GM18873 (cell line): ENCODE measurements at regions not wholly inside any gene's neighbourhood (a gene's known extent, or its start where the extent isn't known, plus 50 kb on each side); places are given as distances from the start of the nearest gene placed in this dataset.
"Not testable (repeated sequence)": the region's sequence is repeated elsewhere in the genome, so short reads cannot be mapped to it uniquely, and the experiment has no call there.

Source experiments
- ATAC-seq: cut with Tn5 transposase; IDR thresholded peaks from one replicate; pipeline ENCODE4 v1.9.1; 2021; ENCODE audit warnings: mild to moderate bottlenecking, moderate library complexity, moderate number of reproducible peaks; ENCODE audit not compliant: unreplicated experiment, low FRiP score

DNA sequence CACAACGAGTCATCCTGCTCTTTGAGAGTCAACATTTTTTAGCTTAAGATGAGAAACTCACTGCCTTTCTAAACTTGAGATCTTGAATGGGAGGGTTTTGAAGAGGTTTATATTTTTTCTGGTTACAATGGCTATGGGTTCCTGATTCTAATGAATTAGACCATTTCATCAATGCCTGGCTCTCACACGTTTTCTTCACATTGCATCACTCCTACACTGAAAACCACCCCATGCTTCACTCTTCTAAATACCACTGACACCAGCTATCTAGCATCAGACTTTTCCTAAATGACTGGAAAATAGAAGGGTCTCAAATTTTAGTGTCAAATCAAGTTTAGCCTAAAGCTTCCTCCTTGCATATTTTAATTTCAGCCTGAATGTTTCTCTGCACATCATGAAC is 606.1 kb upstream of the USP24 start:
- no peak for ATAC-seq

DNA sequence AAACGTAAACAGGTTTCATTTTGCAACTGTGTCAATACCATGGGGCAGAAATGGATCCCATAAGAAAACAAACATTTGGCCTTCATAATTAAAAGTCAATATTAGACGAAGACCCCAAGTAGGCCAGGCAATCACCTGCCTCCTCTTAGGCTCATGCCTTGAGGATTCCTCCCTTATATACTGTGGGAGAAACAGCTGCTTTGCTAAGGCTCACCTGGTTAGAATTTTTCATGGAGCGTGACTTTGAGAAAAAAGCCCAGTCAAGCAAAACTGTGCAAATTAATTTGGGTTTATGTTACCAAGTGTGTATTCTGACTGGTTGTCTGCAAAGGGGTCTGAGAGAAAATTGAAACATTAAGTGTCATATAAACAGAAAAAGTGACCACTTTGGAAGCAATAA is 605.3 kb upstream of the USP24 start:
- ATAC-seq = no peak

GRCh38 chr1:55819011-55819410 is 603.8 kb upstream of the USP24 start:
- no peak for ATAC-seq

- ATAC-seq = no peak
These were observed 601.6 kb upstream of the USP24 start for GRCh38 chr1:55816456-55817426.

DNA sequence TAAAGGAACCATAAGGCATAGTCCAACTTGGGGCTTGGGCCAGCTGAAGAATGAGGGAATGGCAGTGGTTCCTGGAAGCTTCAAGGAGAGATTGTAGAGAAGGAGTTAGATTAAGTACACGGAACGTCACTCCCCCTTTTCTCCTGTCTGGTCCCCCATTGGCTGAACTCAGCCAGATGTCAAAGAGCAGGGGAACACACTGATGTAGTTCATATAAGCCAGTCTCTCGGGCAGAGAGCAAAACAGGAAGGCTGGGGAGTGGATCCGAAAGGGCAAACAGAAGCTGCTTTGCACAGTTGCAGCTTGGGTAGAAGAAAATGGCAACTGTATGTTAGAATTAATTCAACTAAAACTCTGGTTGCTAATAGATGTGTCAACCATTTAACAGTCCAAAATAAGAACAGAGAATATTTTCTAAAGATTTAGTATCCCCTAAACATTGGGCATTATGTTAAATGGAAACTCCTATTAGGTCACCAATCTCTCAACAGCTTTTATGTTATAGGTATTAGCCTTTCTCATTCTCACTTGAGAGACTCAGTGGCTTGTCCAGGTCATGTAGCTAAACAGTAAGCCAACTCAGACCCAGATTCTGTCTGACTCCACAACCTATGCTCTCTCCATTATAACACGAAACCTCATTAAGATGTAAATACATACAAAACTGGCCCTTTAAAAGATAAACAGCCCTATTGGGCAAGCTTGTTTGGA is 600.7 kb upstream of the USP24 start:
- ATAC-seq = no peak

DNA sequence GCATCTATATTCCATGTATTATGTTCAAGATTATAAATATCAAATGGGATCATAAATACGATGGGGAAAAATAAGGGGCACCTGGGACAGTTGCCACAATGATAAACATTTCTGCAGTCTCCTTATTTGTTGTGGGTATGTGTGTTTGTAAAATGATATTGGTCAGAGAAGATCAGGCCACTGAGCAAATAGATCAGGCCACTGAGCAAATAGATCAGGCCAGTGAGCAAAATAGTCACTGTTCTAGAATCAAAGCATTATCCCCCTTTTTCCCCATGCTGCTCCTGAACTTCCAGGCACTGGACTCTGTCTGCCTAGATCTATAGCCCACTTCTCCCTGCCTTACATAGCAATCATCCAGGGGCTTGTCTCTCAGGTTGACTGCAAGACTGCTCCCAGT is 599.8 kb upstream of the USP24 start:
- ATAC-seq = no peak

DNA sequence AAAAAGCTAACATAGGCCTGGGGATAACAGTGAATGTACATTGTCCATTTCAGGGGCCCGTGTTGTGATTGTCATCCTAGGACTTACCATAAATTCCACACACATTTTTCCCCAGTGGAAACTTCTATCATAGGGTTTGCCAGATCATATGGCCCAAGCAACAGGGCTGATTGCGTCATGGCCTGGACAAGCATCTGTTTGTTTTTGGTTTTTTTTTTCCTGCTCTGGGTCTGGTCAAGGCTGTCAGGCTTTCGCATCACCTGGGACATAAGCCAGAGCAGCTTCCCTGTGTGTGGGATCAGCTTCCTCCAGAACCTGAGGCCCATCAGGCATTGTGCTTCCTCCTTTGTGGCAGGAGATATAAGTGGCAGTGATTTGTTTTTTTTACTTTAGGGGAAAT is 598.5 kb upstream of the USP24 start:
- ATAC-seq = no peak

- no peak for ATAC-seq
These were observed 597.1 kb upstream of the USP24 start for GRCh38 chr1:55812281-55812680.

GRCh38 chr1:55808263-55808662 is 593.1 kb upstream of the USP24 start:
- no peak for ATAC-seq

DNA sequence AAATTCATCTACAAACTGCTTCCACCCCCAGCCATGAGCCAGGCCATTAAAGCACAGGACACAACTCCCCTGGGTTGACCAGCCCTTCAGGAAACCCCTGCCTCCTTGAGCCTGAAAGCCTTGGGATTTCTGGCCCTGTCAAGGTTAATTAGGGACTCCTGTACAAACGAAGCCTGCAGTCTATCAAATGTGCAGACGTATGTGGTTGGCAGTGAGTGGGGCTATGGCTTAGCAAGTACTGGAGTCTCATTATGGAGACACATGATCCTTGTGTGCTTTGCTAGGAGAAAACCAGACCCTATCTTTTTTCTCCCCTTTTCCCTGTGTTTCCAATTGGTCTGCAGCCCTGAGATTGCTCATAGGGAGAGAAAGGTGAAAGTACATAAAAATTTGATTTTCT is 588.3 kb upstream of the USP24 start:
- ATAC-seq = no peak

GRCh38 chr1:55801481-55801880 is 586.3 kb upstream of the USP24 start:
- no peak for ATAC-seq

DNA sequence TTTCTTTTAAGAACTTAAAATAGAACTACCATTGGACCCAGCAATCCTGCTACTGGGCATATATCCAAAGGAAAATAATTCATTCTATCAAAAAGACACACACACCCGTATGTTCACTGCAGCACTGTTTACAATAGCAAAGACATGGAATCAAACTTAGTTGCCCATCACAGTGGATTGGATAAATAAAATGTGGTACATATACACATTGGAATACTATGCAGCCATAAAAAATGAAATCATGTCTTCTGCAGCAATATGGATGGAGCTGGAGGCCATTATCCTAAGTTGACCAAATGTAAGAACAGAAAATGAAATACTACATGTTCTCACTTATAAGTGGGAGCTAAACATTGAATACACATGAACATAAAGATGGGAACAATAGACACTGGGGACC is 585.3 kb upstream of the USP24 start:
- no peak for ATAC-seq

DNA sequence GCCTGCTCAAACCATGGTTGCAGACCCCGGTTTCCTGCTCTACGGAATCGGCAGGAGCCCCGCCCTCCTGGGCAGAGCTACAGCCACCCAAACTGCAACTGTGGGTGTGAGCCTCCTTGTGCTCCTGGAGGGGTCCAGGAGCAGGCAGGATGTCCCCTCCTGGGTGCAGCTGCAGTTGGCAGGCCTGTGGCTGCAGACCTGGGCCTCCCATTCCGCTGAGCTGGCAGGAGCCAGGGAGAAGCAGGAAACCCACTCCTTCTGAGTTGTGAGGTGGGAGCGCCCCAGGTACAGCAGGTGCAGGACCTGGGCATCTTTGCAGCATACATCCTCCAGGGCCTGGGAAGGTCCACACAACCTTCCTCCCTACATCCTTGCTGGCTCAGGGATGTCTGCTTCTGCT is 578.7 kb upstream of the USP24 start:
- no peak for ATAC-seq

DNA sequence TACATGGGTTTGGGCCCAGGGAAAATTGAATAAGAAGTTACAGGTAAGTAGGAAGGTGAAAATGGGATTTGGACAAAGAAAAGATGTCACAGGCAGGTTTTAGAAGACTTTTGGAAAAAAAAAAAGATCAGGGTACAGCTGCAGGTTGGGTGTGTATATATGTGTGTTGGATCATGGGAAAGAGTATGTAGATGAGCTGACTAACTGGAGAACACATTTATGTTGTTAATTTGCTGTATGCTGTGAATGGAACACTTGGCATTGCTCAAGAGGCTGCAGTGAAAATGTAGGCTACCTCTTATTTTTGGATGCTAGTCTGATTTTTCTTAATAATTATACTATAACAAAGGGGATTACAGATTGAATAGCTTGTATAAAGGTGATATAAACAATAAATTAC is 577.7 kb upstream of the USP24 start:
- no peak for ATAC-seq

DNA sequence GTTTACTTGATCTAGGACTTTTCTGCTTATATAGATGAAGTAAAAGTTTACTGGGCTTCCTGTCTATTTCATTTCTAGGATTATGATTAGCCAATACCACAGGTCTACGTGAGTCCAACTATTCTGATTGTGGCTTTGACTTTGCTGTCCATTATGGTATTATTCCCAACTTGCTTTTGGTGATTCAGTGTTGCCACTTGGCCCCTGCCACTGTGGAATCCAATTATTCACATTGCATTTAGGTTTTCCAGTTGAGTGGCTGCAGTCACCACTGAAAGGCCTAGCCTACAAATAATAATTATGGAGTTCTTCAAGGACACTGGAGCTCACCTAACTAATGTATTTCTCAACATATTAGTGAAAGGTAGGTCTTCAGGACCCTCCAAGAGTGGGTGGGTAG is 574.3 kb upstream of the USP24 start:
- no peak for ATAC-seq

DNA sequence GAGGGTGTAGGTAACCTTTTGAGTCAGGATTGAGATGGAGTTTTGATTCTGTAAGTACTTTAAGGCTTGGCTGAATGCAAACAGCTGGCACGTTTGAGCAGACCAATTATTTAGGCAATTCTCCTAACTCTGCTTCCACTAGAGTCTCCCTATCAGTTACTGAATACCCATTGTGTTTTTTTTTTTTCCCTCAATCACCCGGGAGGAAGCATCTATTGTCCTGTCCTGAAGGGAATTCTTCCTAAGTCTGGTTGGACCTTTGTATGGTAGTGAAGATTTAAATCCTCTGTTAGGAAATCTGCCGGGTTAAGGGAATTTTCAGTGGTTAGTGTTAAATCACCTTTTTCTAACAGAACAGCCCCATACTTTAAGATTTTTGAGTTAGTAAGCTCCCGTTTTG is 571.2 kb upstream of the USP24 start:
- ATAC-seq = no peak

DNA sequence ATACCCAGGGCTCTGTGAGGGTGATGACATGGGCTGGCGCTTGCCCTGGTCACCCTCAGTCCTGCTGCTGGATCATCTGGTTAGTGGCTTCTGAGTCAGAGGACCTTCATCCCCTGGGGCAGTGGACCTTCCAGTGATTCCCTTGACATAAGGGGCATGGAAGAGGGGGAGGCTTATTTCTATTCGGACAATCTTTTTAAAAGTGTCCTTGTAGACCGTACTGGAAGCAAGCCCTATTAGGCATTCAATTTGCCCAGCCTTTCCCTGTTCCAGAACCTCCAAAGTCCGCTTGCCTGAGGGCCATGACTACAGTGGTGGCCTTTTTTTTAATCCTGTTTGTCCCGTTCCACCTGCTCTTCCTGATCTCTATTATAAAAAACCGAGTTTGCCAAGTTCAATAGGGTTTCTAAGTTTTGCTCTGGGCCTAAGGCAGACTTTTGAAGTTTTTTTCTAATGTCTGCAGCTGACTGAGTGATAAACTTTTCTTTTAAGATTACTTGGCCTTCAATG is 569.8 kb upstream of the USP24 start:
- ATAC-seq = not testable (repeated sequence)

DNA sequence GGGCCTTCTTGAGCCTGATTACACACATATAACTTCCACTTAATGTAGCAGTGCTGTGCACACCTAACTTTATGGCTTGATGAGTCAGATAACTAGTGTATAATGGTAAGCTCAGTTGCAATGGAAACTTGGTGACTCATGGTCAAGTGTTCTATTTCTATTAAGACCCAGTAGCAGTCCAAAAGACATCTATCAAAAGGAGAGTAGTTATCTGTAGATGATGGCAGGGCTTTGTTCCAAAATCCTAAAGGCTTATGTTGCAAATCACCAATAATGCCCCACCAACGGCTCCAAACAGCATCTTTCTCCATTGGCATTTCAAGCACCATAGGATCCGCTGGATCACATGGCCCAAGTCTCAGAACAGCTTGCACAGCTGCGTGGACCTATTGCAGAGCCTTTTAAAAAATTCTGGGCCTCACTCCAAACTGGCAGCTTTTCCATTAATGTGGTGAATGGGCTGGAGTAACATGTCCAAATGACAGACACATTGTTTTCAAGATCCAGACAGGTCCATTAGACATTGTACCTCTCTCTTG is 566.8 kb upstream of the USP24 start:
- ATAC-seq = no peak

GRCh38 chr1:55781003-55781402 is 565.8 kb upstream of the USP24 start:
- no peak for ATAC-seq

GRCh38 chr1:55777545-55777944 is 562.4 kb upstream of the USP24 start:
- no peak for ATAC-seq

DNA sequence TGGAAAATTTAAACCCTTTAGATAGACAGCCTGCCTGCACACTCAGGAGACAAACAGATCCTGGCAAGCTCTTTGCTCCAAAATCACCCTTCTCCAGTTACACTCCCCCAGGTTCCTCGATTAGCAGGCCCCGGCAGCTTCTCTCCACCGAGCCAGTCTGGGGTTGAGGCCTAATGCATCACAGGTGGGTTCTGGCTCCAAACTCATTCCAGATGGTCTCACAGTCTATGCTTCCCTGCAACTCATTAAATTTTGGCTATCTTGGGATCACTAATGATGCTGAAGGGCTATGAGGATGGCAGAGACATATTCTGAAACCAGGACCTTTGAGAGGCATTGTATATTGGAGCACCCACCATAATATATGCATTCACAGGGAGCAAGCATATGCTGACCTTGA is 559.8 kb upstream of the USP24 start:
- no peak for ATAC-seq
